Muscle of leg (tissue), 3 donors: ENCODE measurements at regions not wholly inside any gene's neighbourhood (a gene's known extent, or its start where the extent isn't known, plus 50 kb on each side); places are given as distances from the start of the nearest gene placed in this dataset.

ENCODE experiments used
- DNase-seq: peaks from one replicate; pipeline ENCODE4 v3.0.0; 2013
- H3K27ac ChIP-seq: one replicate; pipeline ENCODE4 v1.5.1; 2013; ENCODE audit warnings: mild to moderate bottlenecking, low read length, control low read depth
- H3K27me3 ChIP-seq: one replicate; pipeline ENCODE4 v1.6.1; 2013; ENCODE audit warnings: low read length; ENCODE audit not compliant: control insufficient read depth, insufficient read depth
- H3K36me3 ChIP-seq: one replicate; pipeline ENCODE4 v1.6.1; 2013; ENCODE audit warnings: low read length; ENCODE audit not compliant: control insufficient read depth, insufficient read depth
- H3K4me1 ChIP-seq: one replicate; pipeline ENCODE4 v1.6.1; 2013; ENCODE audit warnings: low read length; ENCODE audit not compliant: control insufficient read depth, insufficient read depth
- H3K4me3 ChIP-seq: one replicate; pipeline ENCODE4 v1.5.1; 2013; ENCODE audit warnings: low read length, control low read depth
- H3K9me3 ChIP-seq: replicated peaks from 2 replicates; pipeline ENCODE4 v1.6.1; 2013; ENCODE audit warnings: low read depth, low read length; ENCODE audit not compliant: control insufficient read depth
- WGBS: methylation state at CpG from one replicate; pipeline ENCODE4 v1.1.5; 2013; ENCODE audit warnings: missing lambda C conversion rate; ENCODE audit not compliant: insufficient coverage; 5-methylcytosine and 5-hydroxymethylcytosine counted together

GRCh38 chr21:20760221-20760620 lies 238.0 kb upstream of the NCAM2 start:
- H3K4me3 ChIP-seq: no peak overlapping the region
- DNase-seq: no peak
- no peak overlapping the region for H3K27ac ChIP-seq
- H3K27me3 ChIP-seq: no peaks in the 10 kb centered on the region
- no peaks in the 10 kb centered on the region for H3K36me3 ChIP-seq
- WGBS: 57% methylated on average over 1 of the region's 2 CpGs
- H3K4me1 ChIP-seq: no peaks in the 10 kb centered on the region
- no peaks in the 10 kb centered on the region for H3K9me3 ChIP-seq

GRCh38 chr21:20774737-20775136 lies 223.5 kb upstream of the NCAM2 start:
- no peak for DNase-seq
- Histone ChIP-seq H3K4me3 (no peak overlapping the region), H3K9me3 (peaks cover 7% of the 10 kb centered on the region), H3K36me3 (no peaks in the 10 kb centered on the region), H3K27ac (no peak overlapping the region), H3K4me1 (no peaks in the 10 kb centered on the region), H3K27me3 (no peaks in the 10 kb centered on the region)
- no CpG with 5 or more reads among the region's 1 CpG for WGBS

- Histone ChIP-seq H3K4me3 (no peak overlapping the region), H3K36me3 (no peaks in the 10 kb centered on the region), H3K4me1 (no peaks in the 10 kb centered on the region), H3K27ac (no peak overlapping the region), H3K27me3 (no peaks in the 10 kb centered on the region), H3K9me3 (peaks cover 14% of the 10 kb centered on the region)
- no peak for DNase-seq
- WGBS: no CpG with 5 or more reads among the region's 2 CpGs
These were observed 218.9 kb upstream of the NCAM2 start for GRCh38 chr21:20779321-20779720.

- no peaks in the 10 kb centered on the region for H3K27me3 ChIP-seq
- WGBS: no CpG with 5 or more reads among the region's 5 CpGs
- H3K4me1 ChIP-seq: no peaks in the 10 kb centered on the region
- peaks cover 9% of the 10 kb centered on the region for H3K9me3 ChIP-seq
- no peaks in the 10 kb centered on the region for H3K36me3 ChIP-seq
- DNase-seq: no peak
- H3K27ac ChIP-seq: no peak overlapping the region
- no peak overlapping the region for H3K4me3 ChIP-seq
These were observed 214.6 kb upstream of the NCAM2 start for GRCh38 chr21:20783611-20784010.

- 60% methylated on average over 1 of the region's 2 CpGs for WGBS
- H3K27me3 ChIP-seq: no peaks in the 10 kb centered on the region
- no peaks in the 10 kb centered on the region for H3K4me1 ChIP-seq
- DNase-seq: no peak
- H3K36me3 ChIP-seq: no peaks in the 10 kb centered on the region
- H3K4me3 ChIP-seq: no peak overlapping the region
- H3K27ac ChIP-seq: no peak overlapping the region
- H3K9me3 ChIP-seq: no peaks in the 10 kb centered on the region
These were observed 208.3 kb upstream of the NCAM2 start for GRCh38 chr21:20789729-20790500.

GRCh38 chr21:20800106-20800505 lies 198.1 kb upstream of the NCAM2 start:
- no peak for DNase-seq

GRCh38 chr21:20802201-20802600 lies 196.0 kb upstream of the NCAM2 start:
- no CpG with 5 or more reads among the region's 4 CpGs for WGBS
- Histone ChIP-seq H3K36me3 (no peaks in the 10 kb centered on the region), H3K4me1 (no peaks in the 10 kb centered on the region), H3K4me3 (no peak overlapping the region), H3K9me3 (no peaks in the 10 kb centered on the region), H3K27me3 (no peaks in the 10 kb centered on the region), H3K27ac (no peak overlapping the region)
- no peak for DNase-seq

More at GRCh38 chr21:20800106-20800505, 198.1 kb upstream of the NCAM2 start:
- H3K4me3 ChIP-seq: no peak overlapping the region
- no CpG with 5 or more reads among the region's 3 CpGs for WGBS
- no peaks in the 10 kb centered on the region for H3K36me3 ChIP-seq
- no peak overlapping the region for H3K27ac ChIP-seq
- H3K27me3 ChIP-seq: no peaks in the 10 kb centered on the region
- H3K9me3 ChIP-seq: no peaks in the 10 kb centered on the region
- H3K4me1 ChIP-seq: no peaks in the 10 kb centered on the region

GRCh38 chr21:20802631-20803260 lies 195.5 kb upstream of the NCAM2 start:
- H3K9me3 ChIP-seq: no peaks in the 10 kb centered on the region
- no peaks in the 10 kb centered on the region for H3K27me3 ChIP-seq
- no peaks in the 10 kb centered on the region for H3K4me1 ChIP-seq
- H3K4me3 ChIP-seq: no peak overlapping the region
- no peaks in the 10 kb centered on the region for H3K36me3 ChIP-seq
- DNase-seq: peak; percentile 23
- WGBS: 71% methylated on average over 7 of the region's 8 CpGs
- no peak overlapping the region for H3K27ac ChIP-seq

GRCh38 chr21:20811702-20812101 lies 186.5 kb upstream of the NCAM2 start:
- H3K4me3 ChIP-seq: no peak overlapping the region
- no CpG with 5 or more reads among the region's 6 CpGs for WGBS
- no peaks in the 10 kb centered on the region for H3K4me1 ChIP-seq
- no peak overlapping the region for H3K27ac ChIP-seq
- no peaks in the 10 kb centered on the region for H3K27me3 ChIP-seq
- no peaks in the 10 kb centered on the region for H3K36me3 ChIP-seq
- H3K9me3 ChIP-seq: no peaks in the 10 kb centered on the region
- DNase-seq: no peak

GRCh38 chr21:20814090-20814489 lies 184.1 kb upstream of the NCAM2 start:
- Histone ChIP-seq H3K27me3 (no peaks in the 10 kb centered on the region), H3K4me3 (no peak overlapping the region), H3K36me3 (no peaks in the 10 kb centered on the region), H3K27ac (no peak overlapping the region), H3K9me3 (no peaks in the 10 kb centered on the region), H3K4me1 (no peaks in the 10 kb centered on the region)
- no peak for DNase-seq
- no CpG with 5 or more reads among the region's 1 CpG for WGBS
